Prostate gland (tissue), 2 donors: ENCODE measurements at regions not wholly inside any gene's neighbourhood (a gene's known extent, or its start where the extent isn't known, plus 50 kb on each side); places are given as distances from the start of the nearest gene placed in this dataset.

Experiments
- POLR2A ChIP-seq: fragments of 450-650 bp; IDR thresholded peaks from one replicate; pipeline ENCODE4 v1.6.1; 2016; ENCODE audit warnings: antibody characterized with exemption, mild to moderate bottlenecking
- TF ChIP-seq, protein P1 (sequence below), 4 experiments: fragments of 200-600 bp in 2 of 4; fragments of 450-650 bp in 2 of 4; sonication (generic) in 2 of 4; IDR thresholded peaks; 1 replicate in 3 of 4; 2 replicates in 1 of 4; pipeline ENCODE4 v1.5.1; 2016 to 2019; ENCODE audit warnings: antibody characterized with exemption in 4 of 4, mild to moderate bottlenecking in 2 of 4, moderate library complexity in 2 of 4

- TF ChIP-seq, protein P1, sequence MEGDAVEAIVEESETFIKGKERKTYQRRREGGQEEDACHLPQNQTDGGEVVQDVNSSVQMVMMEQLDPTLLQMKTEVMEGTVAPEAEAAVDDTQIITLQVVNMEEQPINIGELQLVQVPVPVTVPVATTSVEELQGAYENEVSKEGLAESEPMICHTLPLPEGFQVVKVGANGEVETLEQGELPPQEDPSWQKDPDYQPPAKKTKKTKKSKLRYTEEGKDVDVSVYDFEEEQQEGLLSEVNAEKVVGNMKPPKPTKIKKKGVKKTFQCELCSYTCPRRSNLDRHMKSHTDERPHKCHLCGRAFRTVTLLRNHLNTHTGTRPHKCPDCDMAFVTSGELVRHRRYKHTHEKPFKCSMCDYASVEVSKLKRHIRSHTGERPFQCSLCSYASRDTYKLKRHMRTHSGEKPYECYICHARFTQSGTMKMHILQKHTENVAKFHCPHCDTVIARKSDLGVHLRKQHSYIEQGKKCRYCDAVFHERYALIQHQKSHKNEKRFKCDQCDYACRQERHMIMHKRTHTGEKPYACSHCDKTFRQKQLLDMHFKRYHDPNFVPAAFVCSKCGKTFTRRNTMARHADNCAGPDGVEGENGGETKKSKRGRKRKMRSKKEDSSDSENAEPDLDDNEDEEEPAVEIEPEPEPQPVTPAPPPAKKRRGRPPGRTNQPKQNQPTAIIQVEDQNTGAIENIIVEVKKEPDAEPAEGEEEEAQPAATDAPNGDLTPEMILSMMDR (IDR thresholded peaks at IDR 0.05) = no peak
- no peak for TF ChIP-seq POLR2A
Observed at GRCh38 chr2:147351784-147352183, 493.0 kb upstream of the ACVR2A start.
